ENCODE measurements at regions not wholly inside any gene's neighbourhood (a gene's known extent, or its start where the extent isn't known, plus 50 kb on each side); places are given as distances from the start of the nearest gene placed in this dataset.

DNA sequence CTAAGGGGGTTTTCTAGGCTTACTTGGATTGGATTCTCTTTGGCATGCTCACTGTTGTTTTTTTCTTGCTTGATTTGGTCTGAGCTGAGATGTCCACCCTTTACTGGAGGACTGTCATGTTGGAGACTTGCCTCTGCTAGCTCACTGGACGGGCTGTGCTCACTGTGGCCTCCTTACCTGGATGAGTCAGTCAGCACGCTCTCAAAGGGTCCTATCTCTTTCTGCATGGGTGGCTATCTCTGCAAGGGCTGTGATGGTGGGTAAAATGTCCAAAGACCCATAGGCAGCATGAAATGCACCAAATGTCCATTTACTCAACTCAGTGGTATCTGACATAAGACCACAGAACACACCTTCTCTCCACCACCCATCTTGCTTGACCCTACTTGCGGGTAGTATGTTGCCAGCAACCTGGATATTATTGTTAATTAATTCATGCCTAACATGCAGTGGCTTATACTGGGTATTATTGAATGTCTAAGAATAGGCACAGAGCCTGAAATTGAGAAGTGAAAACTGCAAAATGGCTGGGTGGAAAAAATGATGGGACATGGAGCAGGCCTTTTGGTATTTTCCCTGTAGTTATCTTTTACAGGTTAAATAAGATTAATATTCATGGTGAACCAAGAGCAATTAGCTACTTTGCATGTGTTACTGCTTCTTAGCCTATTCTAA, 68.9 kb upstream of the TLE1 start:
- TF ChIP-seq, protein P1, sequence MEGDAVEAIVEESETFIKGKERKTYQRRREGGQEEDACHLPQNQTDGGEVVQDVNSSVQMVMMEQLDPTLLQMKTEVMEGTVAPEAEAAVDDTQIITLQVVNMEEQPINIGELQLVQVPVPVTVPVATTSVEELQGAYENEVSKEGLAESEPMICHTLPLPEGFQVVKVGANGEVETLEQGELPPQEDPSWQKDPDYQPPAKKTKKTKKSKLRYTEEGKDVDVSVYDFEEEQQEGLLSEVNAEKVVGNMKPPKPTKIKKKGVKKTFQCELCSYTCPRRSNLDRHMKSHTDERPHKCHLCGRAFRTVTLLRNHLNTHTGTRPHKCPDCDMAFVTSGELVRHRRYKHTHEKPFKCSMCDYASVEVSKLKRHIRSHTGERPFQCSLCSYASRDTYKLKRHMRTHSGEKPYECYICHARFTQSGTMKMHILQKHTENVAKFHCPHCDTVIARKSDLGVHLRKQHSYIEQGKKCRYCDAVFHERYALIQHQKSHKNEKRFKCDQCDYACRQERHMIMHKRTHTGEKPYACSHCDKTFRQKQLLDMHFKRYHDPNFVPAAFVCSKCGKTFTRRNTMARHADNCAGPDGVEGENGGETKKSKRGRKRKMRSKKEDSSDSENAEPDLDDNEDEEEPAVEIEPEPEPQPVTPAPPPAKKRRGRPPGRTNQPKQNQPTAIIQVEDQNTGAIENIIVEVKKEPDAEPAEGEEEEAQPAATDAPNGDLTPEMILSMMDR (IDR thresholded peaks at IDR 0.05; ENCODE audit: insufficient read depth, low read length, missing control alignments): no peak
- H3K4me3 ChIP-seq (ENCODE audit: low read depth, low read length): no peak overlapping the region
- CTCF ChIA-PET: no interaction called here
- POLR2A ChIA-PET: no interaction called here
- DNase-seq (ENCODE audit: low read depth, low spot score): no peak

DNA sequence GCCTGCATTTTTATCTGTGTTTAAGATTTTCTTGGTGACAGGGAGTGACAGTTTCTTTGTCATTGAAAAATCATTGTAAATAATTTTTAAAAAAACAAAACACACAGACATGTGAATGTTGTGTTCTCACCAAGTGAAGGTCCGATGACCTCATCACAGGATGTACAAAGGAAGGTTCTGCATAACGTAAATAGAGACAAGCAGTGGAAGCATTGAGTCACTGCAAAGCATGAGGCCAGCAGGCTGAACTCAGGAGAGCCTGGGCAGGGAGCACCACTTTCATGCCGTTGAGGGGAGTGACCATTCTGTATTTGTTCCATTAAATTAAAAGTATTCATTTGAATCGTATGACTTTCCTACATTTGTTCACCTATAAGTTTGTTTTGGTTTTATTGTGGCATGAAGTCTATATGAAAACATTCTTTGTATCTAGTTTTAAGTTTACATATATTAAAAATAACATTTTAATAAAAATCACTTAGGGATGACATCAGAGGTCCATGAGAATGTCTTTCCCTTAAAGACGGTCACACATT, 70.4 kb upstream of the TLE1 start:
- H3K4me3 ChIP-seq (ENCODE audit: low read depth, low read length): no peak overlapping the region

DNA sequence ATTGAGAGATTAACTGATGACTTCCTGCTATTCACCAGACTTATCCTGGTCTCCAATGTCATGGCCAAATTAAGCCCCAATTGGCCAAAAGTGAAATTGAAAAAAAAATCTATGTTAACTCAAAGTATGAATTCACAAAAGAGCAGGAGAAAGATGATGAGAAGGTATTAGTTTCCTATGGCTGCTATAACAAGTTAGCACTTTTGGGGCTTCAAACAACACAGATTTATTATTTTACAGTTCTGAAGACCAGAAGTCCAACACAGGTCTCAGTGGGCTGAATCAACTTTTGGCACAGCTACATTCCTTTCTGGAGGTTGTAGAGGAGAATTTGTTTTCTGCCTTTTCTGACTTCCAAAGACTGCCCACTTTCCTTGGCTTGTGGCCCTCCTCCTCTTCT, 78.6 kb upstream of the TLE1 start:
- no peak for DNase-seq (ENCODE audit: low read depth, low spot score)
- TF ChIP-seq, protein P1 (IDR thresholded peaks at IDR 0.05; ENCODE audit: insufficient read depth, low read length, missing control alignments): no peak
- ChIA-PET POLR2A (no interaction called here), CTCF (no interaction called here)
- H3K4me3 ChIP-seq (ENCODE audit: low read depth, low read length): no peak overlapping the region

More for the DNA sequence above, 70.4 kb upstream of the TLE1 start:
- ChIA-PET CTCF (no interaction called here), POLR2A (no interaction called here)
- TF ChIP-seq, protein P1 (IDR thresholded peaks at IDR 0.05; ENCODE audit: insufficient read depth, low read length, missing control alignments): no peak
- peak; percentile 65 for DNase-seq (ENCODE audit: low read depth, low spot score)

DNA sequence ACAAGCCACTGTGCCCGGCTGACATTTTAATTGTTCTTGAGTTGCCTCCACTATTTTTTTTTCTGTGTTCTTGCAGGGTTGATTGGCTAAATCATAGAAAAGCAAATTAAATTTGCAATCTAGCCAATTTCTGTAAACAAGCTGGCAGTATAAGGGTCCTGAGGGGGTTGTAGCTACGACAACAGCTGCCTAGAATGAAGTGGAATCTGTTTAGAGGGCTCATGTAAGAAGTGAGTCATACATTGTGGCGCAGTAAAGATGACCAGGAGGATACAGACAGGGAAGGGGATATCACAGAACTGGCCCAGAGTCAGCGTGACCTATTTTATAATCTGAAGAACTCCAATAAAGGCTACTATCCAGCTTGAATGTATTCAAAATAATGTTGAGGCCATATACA, 82.2 kb upstream of the TLE1 start:
- ChIA-PET POLR2A (no interaction called here), CTCF (interaction anchor here (1.2 kb wide), 1 partner anchor 1190 kb away, joined by 3 read pairs; no protein-coding TSS in a partner anchor)
- H3K4me3 ChIP-seq (ENCODE audit: low read depth, low read length): no peak overlapping the region
- DNase-seq (ENCODE audit: low read depth, low spot score): no peak
- TF ChIP-seq, protein P1 (IDR thresholded peaks at IDR 0.05; ENCODE audit: insufficient read depth, low read length, missing control alignments): no peak

DNA sequence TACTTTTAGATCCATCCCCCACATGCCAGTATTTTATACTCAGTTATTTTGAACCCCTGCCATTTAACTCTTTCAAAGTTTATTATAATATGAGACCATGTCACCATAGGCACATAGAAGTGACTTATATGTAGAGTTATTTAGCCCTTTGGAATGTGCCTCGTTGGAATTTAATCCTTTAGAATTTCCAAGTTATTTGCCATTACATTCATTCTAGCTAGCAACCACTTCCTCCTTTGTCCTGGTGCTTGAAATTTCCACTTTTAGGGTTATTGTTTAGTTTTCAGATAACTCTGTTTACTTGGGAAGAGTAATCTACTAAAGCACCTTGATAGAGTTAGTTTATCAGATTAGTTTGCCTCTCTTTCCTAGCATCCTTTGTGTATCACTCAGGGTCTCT, 82.8 kb upstream of the TLE1 start:
- no peak overlapping the region for H3K4me3 ChIP-seq (ENCODE audit: low read depth, low read length)
- DNase-seq (ENCODE audit: low read depth, low spot score): no peak
- ChIA-PET CTCF (interaction anchor here (1.2 kb wide), 1 partner anchor 1190 kb away, joined by 3 read pairs; no protein-coding TSS in a partner anchor), POLR2A (no interaction called here)
- TF ChIP-seq, protein P1 (IDR thresholded peaks at IDR 0.05; ENCODE audit: insufficient read depth, low read length, missing control alignments): no peak

DNA sequence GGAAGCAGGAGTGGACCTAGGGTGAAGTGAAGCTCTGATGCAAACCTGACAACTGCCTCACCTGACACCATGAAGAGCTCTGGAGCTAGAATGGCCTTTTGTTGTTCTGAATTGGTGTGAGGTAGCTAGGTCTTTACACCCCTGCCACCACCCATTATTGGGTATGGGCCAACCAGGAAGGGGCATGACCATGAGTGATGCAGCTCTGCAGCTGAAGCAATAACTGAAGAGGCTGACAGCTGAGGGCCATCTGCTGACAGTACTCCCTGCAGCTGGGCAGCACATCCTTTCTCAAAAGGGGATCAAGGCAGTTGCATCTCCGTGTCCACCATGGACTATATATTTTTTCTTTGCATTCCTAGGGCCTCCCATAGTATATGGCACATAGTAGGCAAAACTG, 87.0 kb upstream of the TLE1 start:
- POLR2A ChIA-PET: no interaction called here

More for the DNA sequence above, 87.0 kb upstream of the TLE1 start:
- CTCF ChIA-PET: interaction anchor here (0.9 kb wide), 1 partner anchor 10 kb away, joined by 4 read pairs; no protein-coding TSS in a partner anchor
- H3K4me3 ChIP-seq (ENCODE audit: low read depth, low read length): no peak overlapping the region
- TF ChIP-seq, protein P1 (IDR thresholded peaks at IDR 0.05; ENCODE audit: insufficient read depth, low read length, missing control alignments): no peak
- DNase-seq (ENCODE audit: low read depth, low spot score): no peak
